ENCODE measurements at regions not wholly inside any gene's neighbourhood (a gene's known extent, or its start where the extent isn't known, plus 50 kb on each side); places are given as distances from the start of the nearest gene placed in this dataset.
A peak's percentile ranks its signal among the peaks of the same experiment; 100 is the strongest.

- DNase-seq, result no peak
Observed at GRCh38 chr14:49527221-49527620, 59.0 kb downstream of the RPS29 start.

DNA sequence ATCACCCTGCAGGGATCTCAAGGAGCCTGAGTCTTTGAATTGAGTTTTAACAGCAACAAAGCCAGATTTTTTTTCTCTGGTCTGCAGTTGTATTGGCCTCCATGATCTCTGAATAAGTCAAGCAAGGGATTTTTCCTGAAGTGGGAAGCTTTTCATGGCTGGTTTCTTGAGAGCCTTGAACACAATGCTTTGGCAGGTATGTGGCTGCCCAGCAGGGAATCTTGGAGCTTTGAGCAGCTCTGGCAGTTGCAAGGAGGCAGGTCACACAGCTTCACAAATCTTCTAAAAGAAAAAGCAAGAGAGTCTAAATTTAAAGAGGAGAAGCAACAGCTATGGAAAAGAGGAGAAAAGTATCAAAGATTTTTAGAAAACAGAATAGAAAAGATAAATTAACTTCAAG, 60.1 kb downstream of the RPS29 start:
- no peak for DNase-seq

GRCh38 chr14:49516286-49516685, 69.9 kb downstream of the RPS29 start:
- DNase-seq, result no peak

GRCh38 chr14:49512571-49512970, 73.6 kb downstream of the RPS29 start:
- no peak for DNase-seq

DNA sequence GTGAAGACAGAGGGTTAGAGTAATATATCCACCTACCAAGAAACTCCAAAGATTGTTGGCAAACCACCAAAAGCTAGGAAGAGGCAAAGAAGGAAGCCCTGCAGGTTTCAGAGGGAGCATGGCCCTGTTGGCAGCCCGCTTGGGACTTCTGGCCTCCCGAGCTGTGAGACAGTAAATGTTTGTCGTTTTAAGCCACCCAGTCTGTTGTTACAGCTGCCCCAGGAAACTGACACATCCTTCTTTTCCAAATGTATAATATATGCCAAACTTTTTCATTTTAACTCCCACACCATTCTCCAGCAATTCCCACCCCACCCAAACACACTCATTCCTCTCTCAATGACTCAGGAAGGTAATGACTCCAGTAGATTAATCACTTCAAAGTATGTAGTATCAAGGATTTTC, 74.0 kb downstream of the RPS29 start:
- no peak for DNase-seq

- DNase-seq, result no peak
Observed at GRCh38 chr14:49508124-49508523, 78.1 kb downstream of the RPS29 start.

- DNase-seq, result no peak
Observed at GRCh38 chr14:49506650-49507049, 79.5 kb downstream of the RPS29 start.

DNA sequence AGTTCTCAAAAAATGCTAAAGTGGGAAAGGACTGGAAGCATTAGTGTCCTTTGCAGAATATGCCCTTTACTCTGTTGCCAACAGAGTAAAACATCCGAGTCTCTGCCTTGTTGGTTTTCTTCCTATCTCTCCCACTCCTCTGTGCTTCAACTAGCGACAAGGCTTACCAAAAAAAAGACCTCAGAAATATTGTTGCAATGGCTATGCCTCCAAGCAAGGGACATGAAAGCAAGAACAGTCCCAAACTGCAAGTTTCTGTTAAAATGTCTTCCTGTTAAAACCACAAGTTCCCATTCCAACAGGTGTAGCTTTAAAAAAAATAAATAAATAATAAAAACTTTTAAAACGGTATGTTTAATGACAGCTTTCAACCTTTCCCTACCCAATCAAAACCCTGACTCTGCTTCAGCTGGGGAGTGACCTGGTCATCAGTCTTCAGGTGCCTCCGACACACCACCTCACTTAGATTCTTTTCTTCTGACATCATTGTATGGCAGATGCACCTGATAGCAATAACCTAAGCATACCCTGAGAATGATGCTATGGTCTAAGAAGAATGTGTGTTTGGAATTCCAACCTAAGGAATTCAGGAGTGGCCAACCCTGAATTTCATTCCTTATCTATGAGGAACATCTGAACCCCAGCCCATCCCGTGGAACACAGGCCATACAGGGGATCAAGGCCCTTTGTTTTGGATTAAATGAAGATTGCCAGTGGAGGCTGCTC, 81.0 kb downstream of the RPS29 start:
- DNase-seq, result no peak

DNA sequence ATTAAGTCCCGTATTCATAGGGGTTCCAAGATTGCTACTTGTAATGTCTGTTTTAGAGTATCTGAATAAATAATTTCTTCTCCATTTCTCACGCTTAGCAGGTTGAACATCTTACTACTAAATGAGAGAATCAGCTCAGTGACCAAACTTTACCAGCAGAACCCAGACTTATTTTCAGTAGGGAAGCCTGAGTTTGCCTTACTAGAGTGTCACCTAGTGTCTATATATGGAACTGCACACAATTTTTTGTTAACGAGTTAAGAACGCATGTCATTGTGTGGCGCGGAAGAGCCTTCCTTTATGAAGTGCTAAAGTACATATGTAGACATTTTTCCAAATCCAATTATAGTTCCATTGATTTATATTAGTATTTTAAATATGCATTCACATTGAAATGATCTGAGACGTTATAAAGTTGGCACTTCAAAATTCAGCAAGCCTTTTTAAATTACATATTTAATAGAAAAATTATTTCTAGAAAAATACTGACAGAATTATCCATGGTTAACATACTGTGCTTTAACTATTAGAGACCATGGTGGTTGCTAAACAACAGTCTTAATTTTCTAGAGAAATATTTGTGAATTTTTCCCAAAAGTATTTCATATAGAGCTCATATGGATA, 88.3 kb downstream of the RPS29 start:
- peak; percentile 8 to 79 for DNase-seq

DNA sequence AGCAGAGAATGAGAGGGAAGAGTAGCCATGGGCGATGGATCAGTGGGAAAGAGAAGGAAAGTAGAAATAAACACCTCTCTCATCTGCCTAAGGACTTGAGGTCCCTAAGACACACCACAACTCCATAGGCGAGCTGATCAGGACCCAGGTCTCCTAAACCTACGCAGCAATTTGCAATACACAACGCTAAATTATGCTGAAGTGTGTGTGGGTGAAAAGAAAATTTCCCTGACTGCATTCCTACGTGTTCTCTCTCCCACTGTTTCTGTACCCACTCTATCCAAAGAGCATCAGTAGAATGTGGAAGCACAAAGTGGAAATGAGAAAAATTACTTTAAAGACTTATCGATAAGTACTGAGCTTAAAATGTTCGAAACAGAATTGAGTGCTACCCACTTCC, 88.9 kb downstream of the RPS29 start:
- DNase-seq, result no peak

DNA sequence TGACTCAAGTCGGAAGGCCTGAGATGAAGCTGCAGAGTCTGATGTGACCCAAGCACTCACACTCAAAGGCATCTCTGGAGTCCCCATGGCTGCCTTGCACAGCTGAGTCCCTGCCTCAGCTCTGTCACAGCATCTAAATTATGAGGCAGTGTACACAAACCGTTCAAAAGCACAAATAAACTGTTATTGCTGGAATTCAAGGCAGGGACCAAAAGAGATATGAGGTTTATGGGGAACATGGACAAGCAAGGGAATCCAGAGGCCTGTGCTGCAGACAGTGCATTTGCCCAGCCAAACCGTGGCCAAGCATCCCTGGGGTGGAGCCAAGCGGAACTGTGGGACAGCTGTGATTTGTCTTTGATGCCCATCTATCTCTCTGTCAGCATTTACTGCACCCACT, 91.3 kb downstream of the RPS29 start:
- DNase-seq, result no peak

DNA sequence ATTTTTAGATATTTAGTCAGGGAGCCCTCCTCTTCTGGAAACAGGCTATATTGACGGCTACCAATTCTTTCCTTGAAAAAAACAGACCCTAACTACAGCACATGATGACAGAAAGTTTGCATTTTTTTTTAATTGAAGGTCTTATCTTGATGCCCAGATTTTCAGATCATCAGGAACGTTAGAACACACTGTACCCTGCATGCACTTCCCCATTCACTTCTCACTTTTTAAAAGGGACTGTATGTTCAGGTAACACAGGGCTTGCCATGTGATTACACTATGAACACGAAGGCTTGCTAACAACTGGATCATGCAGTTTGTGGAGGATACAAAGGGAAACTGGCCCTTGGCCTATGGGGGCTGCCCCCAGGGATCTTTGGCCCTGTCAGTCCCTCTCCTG, 92.6 kb downstream of the RPS29 start:
- DNase-seq, result no peak

DNA sequence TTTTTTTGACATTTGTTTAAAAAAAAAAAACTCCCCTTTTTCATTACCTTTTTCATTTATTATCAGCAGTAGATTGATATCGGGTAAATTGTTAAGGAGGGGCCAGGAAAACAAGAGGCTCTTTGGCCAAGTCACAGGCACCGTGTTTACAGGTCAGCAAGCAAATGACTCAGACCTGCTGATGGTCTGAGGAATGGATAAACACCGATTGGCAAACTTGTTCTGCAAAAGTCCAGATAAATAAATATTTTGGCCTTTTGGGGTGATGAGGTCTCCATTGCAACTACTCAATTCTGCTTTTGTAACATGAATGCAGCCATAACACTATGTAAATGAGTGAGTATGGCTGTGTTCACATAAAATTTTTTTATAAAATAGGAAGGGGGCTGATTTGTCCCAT, 94.0 kb downstream of the RPS29 start:
- DNase-seq, result no peak

DNA sequence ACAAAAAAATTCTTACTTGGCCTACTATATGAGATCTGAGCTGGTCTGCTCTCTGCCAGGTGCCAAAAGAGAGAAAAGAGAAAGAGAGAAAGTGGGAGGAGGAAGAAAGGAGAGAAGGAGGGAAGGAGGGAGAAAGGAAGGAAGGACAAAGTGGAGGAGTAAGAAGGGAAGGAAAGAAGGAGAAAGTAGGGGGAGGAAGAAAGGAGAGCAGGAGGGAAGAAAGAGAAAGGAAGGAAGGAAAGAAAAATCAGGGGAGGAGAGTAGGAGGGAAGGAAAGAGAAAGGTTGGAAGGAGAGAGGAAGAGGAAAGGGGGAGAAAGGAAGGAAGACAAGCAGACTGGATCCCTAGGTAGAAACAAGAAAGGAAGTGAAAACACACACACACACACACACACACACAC, 96.8 kb downstream of the RPS29 start:
- no peak for DNase-seq

DNA sequence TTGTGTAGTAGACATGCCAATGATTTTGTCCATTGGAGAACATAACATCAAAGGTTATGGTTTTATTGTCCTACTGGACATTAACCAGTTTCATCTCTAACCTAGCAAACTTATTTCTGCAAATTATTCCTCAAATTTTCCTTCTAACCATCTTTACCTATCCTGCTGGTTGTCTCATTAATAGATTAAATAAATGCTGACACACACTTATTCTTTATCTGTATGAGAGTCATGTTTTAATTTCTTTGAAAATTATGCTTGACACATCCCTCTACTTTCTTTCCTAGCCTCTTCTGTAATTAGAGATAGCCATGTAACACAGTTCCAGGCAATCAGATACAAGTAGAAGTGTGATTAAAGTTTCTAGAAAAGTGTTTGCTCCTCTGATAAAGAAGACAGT, 98.9 kb downstream of the RPS29 start:
- no peak for DNase-seq

- no peak for DNase-seq
Observed at GRCh38 chr14:49485290-49485689, 100.9 kb downstream of the RPS29 start.

GRCh38 chr14:49484180-49484579, 102.0 kb downstream of the RPS29 start:
- no peak for DNase-seq

DNA sequence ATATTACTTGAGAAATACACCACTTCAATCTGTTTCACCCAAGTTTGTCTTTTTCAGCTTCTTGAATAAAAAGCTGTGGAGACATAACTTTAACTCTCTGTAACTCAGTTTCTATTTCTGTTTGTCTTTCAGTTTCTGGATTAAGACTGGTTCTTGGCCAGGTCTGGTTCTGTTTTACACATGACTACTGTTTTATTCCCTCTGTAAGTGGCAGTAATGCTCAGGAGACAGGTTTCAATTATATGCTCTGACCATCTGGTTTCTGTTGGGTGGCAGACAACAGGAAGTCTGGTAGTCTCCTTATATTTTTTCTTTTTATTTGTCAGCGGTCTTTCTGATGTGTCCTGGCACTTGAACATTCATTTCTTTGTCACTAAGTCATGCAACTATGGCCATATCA, 102.9 kb downstream of the RPS29 start:
- no peak for DNase-seq

GRCh38 chr14:49480979-49481498, 105.1 kb downstream of the RPS29 start:
- no peak for DNase-seq

GRCh38 chr14:49480053-49480760, 106.0 kb downstream of the RPS29 start:
- DNase-seq, result no peak

GRCh38 chr14:49479432-49479831, 106.7 kb downstream of the RPS29 start:
- no peak for DNase-seq

GRCh38 chr14:49478784-49479183, 107.4 kb downstream of the RPS29 start:
- DNase-seq, result no peak

- no peak for DNase-seq
Observed at GRCh38 chr14:49467091-49467490, 119.1 kb downstream of the RPS29 start.

DNA sequence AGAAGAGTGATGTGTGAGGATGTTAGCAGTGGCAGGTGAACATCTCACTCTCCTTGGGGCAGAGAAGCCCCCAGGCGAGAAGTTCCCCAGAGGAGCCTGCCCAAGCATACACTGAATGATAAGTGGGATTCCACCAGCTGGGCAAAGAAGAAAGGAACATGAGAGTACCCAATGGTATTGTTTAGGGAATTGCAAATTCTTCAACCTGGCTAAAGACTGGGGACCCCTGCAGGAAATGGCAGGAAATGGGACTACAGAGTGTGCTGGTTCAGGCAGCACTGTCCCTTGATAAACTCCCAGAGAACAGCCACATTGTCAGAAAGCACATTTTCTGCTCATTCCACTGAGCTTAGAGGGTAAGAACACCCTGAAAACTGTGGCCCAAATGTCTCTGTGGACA, 121.3 kb downstream of the RPS29 start:
- DNase-seq, result no peak

Measured in NCI-H446 (cell line).